Aorta (tissue), 5 donors: ENCODE measurements at regions not wholly inside any gene's neighbourhood (a gene's known extent, or its start where the extent isn't known, plus 50 kb on each side); places are given as distances from the start of the nearest gene placed in this dataset.

Experiments
- ATAC-seq: fragments of 200-7000 bp; cut with Tn5 transposase; one replicate; pipeline ENCODE4 v1.9.1; 2022; ENCODE audit warnings: moderate library complexity; ENCODE audit not compliant: low FRiP score
- DNase-seq, 2 donors: peaks; one replicate each; pipeline ENCODE4 v3.0.0-alpha.2; 2020
- H3K27ac ChIP-seq, 2 donors: one replicate each; pipeline ENCODE4 v1.5.1; 2013; ENCODE audit warnings: low read length in 2 of 2, mild to moderate bottlenecking in 2 of 2, moderate library complexity in 2 of 2, control low read depth in 1 of 2, inconsistent platforms in 1 of 2, low read depth in 1 of 2
- H3K27me3 ChIP-seq, 2 donors: one replicate each; pipeline ENCODE4 v1.6.1; 2013; ENCODE audit warnings: control low read depth in 1 of 2, low read length in 1 of 2, mild to moderate bottlenecking in 1 of 2, moderate library complexity in 1 of 2; ENCODE audit not compliant: insufficient read depth in 2 of 2, control insufficient read depth in 1 of 2
- H3K36me3 ChIP-seq, 2 donors: one replicate each; pipeline ENCODE4 v1.6.1; 2013; ENCODE audit warnings: control low read depth in 1 of 2, low read length in 1 of 2, mild to moderate bottlenecking in 1 of 2; ENCODE audit not compliant: insufficient read depth in 2 of 2, control insufficient read depth in 1 of 2
- H3K4me1 ChIP-seq, 2 donors: one replicate each; pipeline ENCODE4 v1.6.1; 2013; ENCODE audit warnings: low read length in 2 of 2, control low read depth in 1 of 2, mild to moderate bottlenecking in 1 of 2, moderate library complexity in 1 of 2; ENCODE audit not compliant: insufficient read depth in 2 of 2, control insufficient read depth in 1 of 2
- H3K4me3 ChIP-seq, 2 donors: one replicate each; pipeline ENCODE4 v1.5.1; 2013; ENCODE audit warnings: low read length in 2 of 2, control low read depth in 1 of 2, mild to moderate bottlenecking in 1 of 2
- H3K9me3 ChIP-seq: one replicate; pipeline ENCODE4 v1.6.1; 2013; ENCODE audit warnings: mild to moderate bottlenecking, low read length; ENCODE audit not compliant: control insufficient read depth
- intact Hi-C, 2 donors: fragments of 100-400 bp; cut with DNase I; formaldehyde crosslinking; loops; one replicate each; pipeline versions ENCODE4 v1.14.2 to v1.15.0; 2022
- donor health status: healthy with polysubstance abuse.
- donor health status: Bipolar disorder and iron deficiency.
- donor health status: DM: no; HTN: no; CAD: no.
- donor health status: DM: no; HTN: no; CAD: no.
- donor health status: DM: yes; HTN: yes; CAD: no.

DNA sequence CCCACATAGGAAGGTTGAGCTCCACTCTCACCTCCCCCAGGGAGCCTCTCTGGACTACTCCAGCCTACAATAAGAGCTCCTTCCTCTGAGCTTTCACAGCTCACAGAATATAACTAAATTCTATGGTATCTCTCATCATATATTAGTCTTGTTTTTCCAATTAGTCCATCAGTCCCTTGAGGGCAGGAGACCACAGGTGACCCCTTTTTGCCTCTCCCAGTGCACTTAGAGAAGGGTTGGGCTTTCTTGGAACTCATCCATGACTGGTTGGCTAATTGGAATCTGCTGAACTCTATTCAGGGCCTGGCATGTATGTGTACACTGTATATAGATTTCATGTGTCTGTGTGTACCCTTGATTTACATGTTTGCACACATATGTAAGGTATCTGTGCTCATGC lies 50.4 kb upstream of the ARAP3 start:
- no peak for ATAC-seq

More for the DNA sequence above, 50.4 kb upstream of the ARAP3 start:
- no peak overlapping the region for H3K4me3 ChIP-seq
- no peaks in the 10 kb centered on the region for H3K36me3 ChIP-seq
- DNase-seq = no peak
- no peak overlapping the region for H3K27ac ChIP-seq
- H3K4me1 ChIP-seq = no peaks in the 10 kb centered on the region
- no peaks in the 10 kb centered on the region for H3K27me3 ChIP-seq
- intact Hi-C loops = no loop called here
- peaks cover 2% of the 10 kb centered on the region for H3K9me3 ChIP-seq
